NCI-H524 treated with DMSO at 0.1 percent for 48 hours (cell line): ENCODE measurements at regions not wholly inside any gene's neighbourhood (a gene's known extent, or its start where the extent isn't known, plus 50 kb on each side); places are given as distances from the start of the nearest gene placed in this dataset.

ENCODE experiments used
- DNase-seq: peaks from one replicate; lab custom pipeline; 2025; lab: John Stamatoyannopoulos, UW

DNA sequence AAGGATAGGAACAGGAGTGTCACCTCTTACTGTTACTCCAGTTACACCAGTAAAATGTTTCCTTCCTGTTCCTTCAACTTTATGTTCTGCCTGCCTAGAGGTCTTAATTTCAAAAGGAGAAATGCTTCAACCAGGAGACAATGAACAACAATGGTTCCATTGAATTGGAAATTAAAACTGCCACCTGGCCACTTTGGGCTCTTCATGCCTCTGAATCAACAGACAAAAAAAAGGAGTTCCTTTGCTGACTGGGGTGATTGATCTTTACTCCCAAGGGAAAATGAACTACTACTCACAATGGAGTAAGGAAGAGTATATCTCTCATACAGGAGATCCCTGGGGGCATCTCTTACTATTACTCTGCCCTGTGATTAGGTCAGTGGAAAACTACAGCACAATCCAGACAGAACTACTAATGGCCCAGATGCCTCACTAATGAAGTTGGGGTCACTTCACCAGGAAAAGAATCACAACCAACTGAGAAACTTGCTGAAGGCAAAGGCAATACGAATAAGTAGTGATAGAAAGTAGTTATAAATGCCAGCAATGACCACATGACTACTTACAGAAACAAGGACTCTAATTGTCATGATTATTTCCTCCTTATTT lies 76.6 kb upstream of the PRDX6 start:
- DNase-seq, result no peak

DNA sequence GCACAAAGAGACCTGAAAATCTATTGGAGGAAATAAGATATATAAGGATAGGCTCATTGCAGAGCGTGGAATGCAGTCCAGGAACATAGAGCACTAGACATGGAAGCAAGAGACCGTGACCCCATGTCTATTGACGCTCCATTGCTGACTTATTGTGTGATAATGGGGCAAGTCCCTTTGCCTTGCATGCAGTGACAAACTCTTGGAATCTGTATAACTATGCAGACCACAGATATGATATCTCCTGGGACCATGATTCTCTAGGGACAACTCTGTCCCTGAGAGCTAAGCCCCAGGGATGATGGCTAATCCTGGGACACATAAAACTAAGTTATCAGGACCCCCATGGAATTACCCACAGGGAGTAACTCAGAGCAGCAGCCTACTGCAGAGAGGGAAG lies 73.1 kb upstream of the PRDX6 start:
- DNase-seq, result no peak

GRCh38 chr1:173405281-173405680 lies 71.9 kb upstream of the PRDX6 start:
- no peak for DNase-seq

DNA sequence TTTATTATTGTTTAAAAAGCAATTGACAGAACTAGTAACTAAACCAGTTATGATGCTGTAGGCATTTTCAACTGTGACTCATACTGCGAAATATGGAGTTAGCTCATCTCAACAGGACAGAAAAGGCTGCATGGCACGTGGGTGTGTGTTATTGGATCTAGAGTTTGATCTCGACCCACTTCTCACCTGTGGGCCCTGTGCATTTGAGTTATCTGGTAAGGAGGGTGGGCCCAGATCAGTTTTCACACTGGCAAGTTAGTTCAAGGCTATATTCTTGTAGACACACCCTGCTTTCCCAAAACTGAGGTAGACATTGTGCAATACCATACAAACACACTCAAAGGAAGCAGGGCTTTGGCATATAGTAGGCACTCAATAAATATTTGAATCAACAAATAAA lies 71.3 kb upstream of the PRDX6 start:
- no peak for DNase-seq

- DNase-seq, result no peak
Measured at GRCh38 chr1:173406783-173407230, 70.3 kb upstream of the PRDX6 start.

- no peak for DNase-seq
Measured at GRCh38 chr1:173407846-173408245, 69.3 kb upstream of the PRDX6 start.

DNA sequence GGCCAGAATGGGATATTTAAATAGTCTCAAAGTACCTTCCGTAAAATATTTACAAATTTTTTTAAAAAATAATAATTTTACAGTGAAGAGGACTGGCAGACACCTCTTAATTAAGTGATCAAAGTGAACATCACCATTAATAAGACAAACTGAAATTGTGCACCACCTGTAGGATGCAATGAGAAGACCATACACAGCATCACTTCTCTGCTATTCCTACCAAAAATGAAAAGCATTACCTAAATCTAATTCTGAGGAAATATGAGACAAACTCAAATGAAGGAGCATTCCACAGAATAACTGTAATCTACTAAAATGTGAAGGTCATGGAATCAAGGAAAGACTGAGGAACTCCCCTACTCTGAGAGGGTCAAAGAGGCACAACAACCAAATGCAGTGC lies 68.2 kb upstream of the PRDX6 start:
- DNase-seq, result no peak

DNA sequence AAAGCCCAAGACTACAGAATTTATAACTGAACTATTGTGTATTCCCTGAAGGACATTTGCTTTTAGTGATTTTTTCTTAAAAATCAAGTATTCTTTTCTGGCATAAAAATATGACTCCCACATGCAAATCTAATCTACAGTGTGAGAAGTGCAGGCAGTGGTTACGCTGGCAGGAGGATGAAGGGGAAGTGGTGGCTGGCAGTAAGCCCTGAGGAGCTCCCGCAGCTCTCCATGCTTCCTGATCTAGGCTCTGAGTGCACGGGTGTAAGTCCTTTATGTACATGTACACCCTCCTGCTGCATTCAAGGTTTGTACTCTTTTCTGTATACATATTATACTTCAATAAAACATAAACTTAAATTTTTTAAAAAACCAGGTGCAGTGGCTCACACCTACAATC lies 67.5 kb upstream of the PRDX6 start:
- no peak for DNase-seq

DNA sequence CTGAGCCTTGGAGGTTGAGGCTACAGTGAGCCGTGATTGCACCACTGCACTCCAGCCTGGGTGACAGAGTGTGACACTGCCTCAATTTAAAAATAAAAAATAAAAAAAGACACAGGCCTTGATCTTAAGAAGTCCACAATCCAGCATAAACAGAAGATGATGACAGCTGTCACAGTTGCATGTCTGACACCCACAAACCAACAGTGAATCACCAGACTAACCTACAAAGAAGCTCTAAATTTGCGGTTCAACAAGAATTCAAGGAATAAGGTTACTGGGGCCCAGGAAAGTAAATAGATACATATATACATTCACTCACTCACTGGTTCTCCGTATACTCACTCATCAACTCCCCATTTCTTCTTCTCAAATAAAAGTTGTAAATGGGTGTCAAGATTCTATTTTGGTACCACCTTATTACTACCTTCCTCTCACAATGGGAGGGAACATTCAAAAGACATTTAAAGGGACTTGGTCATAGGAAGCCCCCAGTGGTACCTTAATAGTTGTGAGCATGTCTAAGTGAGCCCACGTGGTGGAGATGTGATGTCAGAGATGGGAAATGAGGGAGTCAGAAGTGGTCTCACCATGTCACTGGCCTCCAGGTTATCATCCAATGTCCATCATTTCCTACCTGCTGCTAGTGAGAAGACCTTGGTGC lies 66.9 kb upstream of the PRDX6 start:
- no peak for DNase-seq

GRCh38 chr1:173410794-173411236 lies 66.3 kb upstream of the PRDX6 start:
- no peak for DNase-seq

DNA sequence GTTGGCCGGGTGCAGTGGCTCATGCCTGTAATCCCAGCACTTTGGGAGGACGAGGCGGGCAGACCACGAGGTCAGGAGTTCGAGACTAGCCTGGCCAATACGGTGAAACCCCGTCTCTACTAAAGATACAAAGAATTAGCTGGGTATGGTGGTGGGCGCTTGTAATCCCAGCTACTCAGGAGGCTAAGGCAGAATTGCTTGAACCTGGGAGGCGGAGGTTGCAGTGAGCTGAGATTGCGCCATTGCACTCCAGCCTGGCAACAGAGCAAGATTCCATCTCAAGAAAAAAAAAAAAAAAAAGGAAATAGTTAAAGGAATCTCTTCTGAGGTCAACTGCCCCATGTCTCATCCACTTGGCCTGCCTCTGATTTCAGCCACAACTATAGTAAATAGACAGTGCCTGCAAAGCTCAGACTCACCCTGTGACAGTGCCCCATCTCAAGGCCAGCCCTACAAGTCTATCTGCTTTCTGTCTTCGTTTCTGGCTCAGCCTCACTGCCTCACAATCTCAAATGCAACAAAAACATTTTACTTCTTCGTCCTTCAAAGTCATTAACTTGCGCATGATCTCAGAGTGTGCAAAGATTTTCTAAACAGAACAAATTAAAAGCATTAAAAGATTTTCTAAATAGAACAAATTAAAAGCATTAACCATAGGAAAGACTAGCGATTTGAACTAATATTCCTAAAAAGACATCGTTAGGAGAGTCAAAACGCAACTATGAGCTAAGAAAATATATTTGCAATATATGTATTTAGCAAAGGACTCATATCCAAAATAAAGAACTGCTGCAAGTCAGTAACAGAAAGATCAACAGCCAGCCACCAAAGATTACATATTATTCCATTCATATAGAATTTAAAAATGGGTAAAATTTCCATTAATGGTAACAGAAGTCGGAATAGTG lies 65.0 kb upstream of the PRDX6 start:
- no peak for DNase-seq

- no peak for DNase-seq
Measured at GRCh38 chr1:173413271-173413707, 63.8 kb upstream of the PRDX6 start.

- DNase-seq, result no peak
Measured at GRCh38 chr1:173414136-173414535, 63.0 kb upstream of the PRDX6 start.

DNA sequence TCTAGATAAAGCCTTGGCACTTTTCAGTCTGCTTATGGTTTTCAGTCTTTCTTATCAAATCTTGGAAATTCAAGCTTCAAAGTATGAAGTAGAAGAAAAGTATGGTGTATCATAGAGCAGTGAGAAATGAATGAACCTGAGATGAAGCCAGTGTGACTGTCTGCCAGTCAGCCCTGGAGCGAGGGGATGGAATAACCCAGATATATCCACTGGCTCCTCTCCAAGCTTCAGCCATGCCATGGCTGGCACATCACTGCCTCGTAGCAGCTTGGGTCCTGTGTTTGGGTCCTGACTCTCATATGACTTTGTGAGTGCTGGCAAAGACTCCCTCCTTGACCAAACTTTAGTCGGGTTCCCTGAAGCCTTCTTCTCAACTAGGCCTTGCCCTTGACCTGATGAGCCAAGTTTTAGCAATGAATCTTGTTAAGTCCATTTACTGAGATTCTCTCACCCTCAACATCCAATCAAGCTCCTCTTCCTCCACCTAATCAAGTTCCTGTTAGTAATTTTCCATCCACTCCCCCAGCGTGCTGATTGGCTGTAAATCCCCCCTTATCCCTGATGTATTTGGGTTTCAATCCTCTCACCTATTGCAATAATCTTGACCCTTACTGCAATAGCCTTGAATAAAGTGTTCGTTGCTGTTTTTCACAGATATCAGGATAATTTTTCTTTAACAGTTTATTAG lies 62.5 kb upstream of the PRDX6 start:
- no peak for DNase-seq

GRCh38 chr1:173415490-173415889 lies 61.6 kb upstream of the PRDX6 start:
- no peak for DNase-seq

- no peak for DNase-seq
Measured at GRCh38 chr1:173415905-173416450, 61.2 kb upstream of the PRDX6 start.

- DNase-seq, result no peak
Measured at GRCh38 chr1:173417563-173417962, 59.6 kb upstream of the PRDX6 start.

DNA sequence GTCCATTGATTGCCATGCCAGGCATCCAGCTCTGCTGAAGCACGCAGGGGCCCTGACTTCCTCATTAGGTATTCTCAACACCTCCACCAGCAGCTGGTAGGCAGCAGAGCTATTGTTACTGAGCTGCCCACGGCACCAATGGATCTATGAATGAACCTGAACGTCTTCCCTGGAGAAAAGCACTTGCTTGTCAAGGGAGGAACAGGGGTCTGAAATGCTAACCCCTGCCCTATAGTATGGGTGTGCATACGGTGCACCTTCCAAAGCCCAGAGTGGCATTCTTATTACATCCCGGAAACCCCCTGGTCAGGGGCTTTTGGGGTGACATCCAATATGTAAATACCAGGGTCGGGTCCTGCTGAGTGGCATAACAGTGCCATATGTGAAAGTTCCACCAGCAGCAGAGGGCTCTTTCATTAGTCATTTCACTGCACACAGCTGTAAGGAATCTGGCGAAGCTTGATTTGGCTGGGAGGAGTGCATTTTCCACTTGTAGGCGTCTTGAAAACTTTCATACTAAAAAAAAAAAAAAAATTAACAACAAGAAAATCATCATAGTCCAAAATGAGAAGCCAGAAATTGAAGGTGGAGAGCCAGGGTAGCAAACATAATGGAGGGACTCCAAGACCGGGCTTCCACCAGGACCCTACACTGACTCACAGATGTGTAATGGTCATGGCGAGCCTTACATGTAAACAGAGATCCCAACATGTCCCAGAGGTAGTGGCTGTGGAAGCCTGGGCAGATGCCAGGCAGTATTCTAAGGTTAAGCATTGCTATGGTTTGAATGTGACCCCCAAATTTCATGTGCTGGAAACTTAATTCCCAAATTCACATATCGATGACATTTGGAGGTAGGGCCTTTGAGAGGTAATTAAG lies 58.8 kb upstream of the PRDX6 start:
- no peak for DNase-seq

GRCh38 chr1:173420330-173420806 lies 56.8 kb upstream of the PRDX6 start:
- DNase-seq, result peak; percentile 25

- peak; percentile 14 for DNase-seq
Measured at GRCh38 chr1:173421286-173421685, 55.8 kb upstream of the PRDX6 start.

DNA sequence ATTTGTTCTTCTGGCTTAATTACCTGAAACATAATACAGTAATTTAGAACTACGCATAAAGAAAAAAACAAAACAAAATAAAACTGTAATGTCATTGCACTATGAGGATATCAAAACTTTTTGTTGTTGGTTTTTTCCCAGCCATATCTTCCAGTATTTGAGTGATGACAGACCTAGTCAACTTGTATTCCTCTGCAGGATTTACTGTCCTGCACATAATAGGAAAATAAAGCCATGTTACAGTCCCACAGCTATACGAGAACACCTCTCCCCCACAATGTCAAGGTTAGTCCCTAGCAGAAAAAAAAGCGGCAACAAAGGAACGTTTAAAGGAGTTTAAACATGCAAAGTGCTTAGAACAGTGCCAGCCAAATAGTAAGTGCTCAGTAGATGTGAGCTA lies 55.3 kb upstream of the PRDX6 start:
- no peak for DNase-seq
